ENCODE measurements at regions not wholly inside any gene's neighbourhood (a gene's known extent, or its start where the extent isn't known, plus 50 kb on each side); places are given as distances from the start of the nearest gene placed in this dataset.

GRCh38 chr5:6163913-6164312 lies 214.4 kb downstream of the MED10 start:
- peaks cover 7% of the 10 kb centered on the region; the same call in 1 of the 2 replicates for H3K4me1 ChIP-seq (ENCODE audit: control insufficient read depth, insufficient read depth, low read length)
- no peak overlapping the region for H3K4me3 ChIP-seq (ENCODE audit: low read depth, low read length)
- no peak overlapping the region for H3K9ac ChIP-seq (ENCODE audit: low read length)
- H3K36me3 ChIP-seq (ENCODE audit: control insufficient read depth, insufficient read depth, low read length): no peaks in the 10 kb centered on the region
- no peaks in the 10 kb centered on the region for H3K27me3 ChIP-seq (ENCODE audit: control insufficient read depth, insufficient read depth, low read length)
- no peak overlapping the region for H3K27ac ChIP-seq (ENCODE audit: low read depth, low read length)
- H3K9me3 ChIP-seq (ENCODE audit: control insufficient read depth, insufficient read depth, low read depth, low read length): no peaks in the 10 kb centered on the region

GRCh38 chr5:6162175-6162574 lies 216.2 kb downstream of the MED10 start:
- Histone ChIP-seq H3K4me3 (ENCODE audit: low read depth, low read length) (no peak overlapping the region), H3K27me3 (ENCODE audit: control insufficient read depth, insufficient read depth, low read length) (no peaks in the 10 kb centered on the region), H3K9me3 (ENCODE audit: control insufficient read depth, insufficient read depth, low read depth, low read length) (no peaks in the 10 kb centered on the region), H3K9ac (ENCODE audit: low read length) (no peak overlapping the region), H3K36me3 (ENCODE audit: control insufficient read depth, insufficient read depth, low read length) (no peaks in the 10 kb centered on the region), H3K27ac (ENCODE audit: low read depth, low read length) (no peak overlapping the region), H3K4me1 (ENCODE audit: control insufficient read depth, insufficient read depth, low read length) (peaks cover 7% of the 10 kb centered on the region; the same call in 1 of the 2 replicates)

- Histone ChIP-seq H3K27ac (ENCODE audit: low read depth, low read length) (no peak overlapping the region), H3K9me3 (ENCODE audit: control insufficient read depth, insufficient read depth, low read depth, low read length) (no peaks in the 10 kb centered on the region), H3K36me3 (ENCODE audit: control insufficient read depth, insufficient read depth, low read length) (no peaks in the 10 kb centered on the region), H3K4me1 (ENCODE audit: control insufficient read depth, insufficient read depth, low read length) (peaks cover 7% of the 10 kb centered on the region; the same call in 1 of the 2 replicates), H3K4me3 (ENCODE audit: low read depth, low read length) (no peak overlapping the region), H3K27me3 (ENCODE audit: control insufficient read depth, insufficient read depth, low read length) (no peaks in the 10 kb centered on the region), H3K9ac (ENCODE audit: low read length) (no peak overlapping the region)
These were observed 217.1 kb downstream of the MED10 start for GRCh38 chr5:6161257-6161656.

- Histone ChIP-seq H3K9ac (ENCODE audit: low read length) (no peak overlapping the region), H3K4me1 (ENCODE audit: control insufficient read depth, insufficient read depth, low read length) (peaks cover 7% of the 10 kb centered on the region; the same call in 1 of the 2 replicates), H3K36me3 (ENCODE audit: control insufficient read depth, insufficient read depth, low read length) (no peaks in the 10 kb centered on the region), H3K27me3 (ENCODE audit: control insufficient read depth, insufficient read depth, low read length) (no peaks in the 10 kb centered on the region), H3K27ac (ENCODE audit: low read depth, low read length) (no peak overlapping the region), H3K4me3 (ENCODE audit: low read depth, low read length) (no peak overlapping the region), H3K9me3 (ENCODE audit: control insufficient read depth, insufficient read depth, low read depth, low read length) (no peaks in the 10 kb centered on the region)
These were observed 218.4 kb downstream of the MED10 start for GRCh38 chr5:6159832-6160430.

- peaks cover 7% of the 10 kb centered on the region; the same call in 1 of the 2 replicates for H3K4me1 ChIP-seq (ENCODE audit: control insufficient read depth, insufficient read depth, low read length)
- no peaks in the 10 kb centered on the region for H3K9me3 ChIP-seq (ENCODE audit: control insufficient read depth, insufficient read depth, low read depth, low read length)
- no peaks in the 10 kb centered on the region for H3K36me3 ChIP-seq (ENCODE audit: control insufficient read depth, insufficient read depth, low read length)
- H3K9ac ChIP-seq (ENCODE audit: low read length): no peak overlapping the region
- no peaks in the 10 kb centered on the region for H3K27me3 ChIP-seq (ENCODE audit: control insufficient read depth, insufficient read depth, low read length)
- no peak overlapping the region for H3K4me3 ChIP-seq (ENCODE audit: low read depth, low read length)
- no peak overlapping the region for H3K27ac ChIP-seq (ENCODE audit: low read depth, low read length)
These were observed 219.1 kb downstream of the MED10 start for GRCh38 chr5:6158974-6159831.

GRCh38 chr5:6154216-6154615 lies 224.1 kb downstream of the MED10 start:
- Histone ChIP-seq H3K9ac (ENCODE audit: low read length) (no peak overlapping the region), H3K27ac (ENCODE audit: low read depth, low read length) (no peak overlapping the region), H3K4me3 (ENCODE audit: low read depth, low read length) (no peak overlapping the region), H3K27me3 (ENCODE audit: control insufficient read depth, insufficient read depth, low read length) (no peaks in the 10 kb centered on the region), H3K4me1 (ENCODE audit: control insufficient read depth, insufficient read depth, low read length) (no peaks in the 10 kb centered on the region), H3K9me3 (ENCODE audit: control insufficient read depth, insufficient read depth, low read depth, low read length) (no peaks in the 10 kb centered on the region), H3K36me3 (ENCODE audit: control insufficient read depth, insufficient read depth, low read length) (no peaks in the 10 kb centered on the region)

GRCh38 chr5:6146271-6146670 lies 232.1 kb downstream of the MED10 start:
- Histone ChIP-seq H3K27me3 (ENCODE audit: control insufficient read depth, insufficient read depth, low read length) (no peaks in the 10 kb centered on the region), H3K9me3 (ENCODE audit: control insufficient read depth, insufficient read depth, low read depth, low read length) (no peaks in the 10 kb centered on the region), H3K36me3 (ENCODE audit: control insufficient read depth, insufficient read depth, low read length) (no peaks in the 10 kb centered on the region), H3K9ac (ENCODE audit: low read length) (no peak overlapping the region), H3K4me3 (ENCODE audit: low read depth, low read length) (no peak overlapping the region), H3K27ac (ENCODE audit: low read depth, low read length) (no peak overlapping the region), H3K4me1 (ENCODE audit: control insufficient read depth, insufficient read depth, low read length) (no peaks in the 10 kb centered on the region)

- no peaks in the 10 kb centered on the region for H3K9me3 ChIP-seq (ENCODE audit: control insufficient read depth, insufficient read depth, low read depth, low read length)
These were observed 232.6 kb downstream of the MED10 start for GRCh38 chr5:6145616-6146237.

GRCh38 chr5:6143523-6143922 lies 234.8 kb downstream of the MED10 start:
- no peaks in the 10 kb centered on the region for H3K36me3 ChIP-seq (ENCODE audit: control insufficient read depth, insufficient read depth, low read length)
- H3K4me3 ChIP-seq (ENCODE audit: low read depth, low read length): no peak overlapping the region
- no peaks in the 10 kb centered on the region for H3K27me3 ChIP-seq (ENCODE audit: control insufficient read depth, insufficient read depth, low read length)
- H3K9ac ChIP-seq (ENCODE audit: low read length): no peak overlapping the region
- no peaks in the 10 kb centered on the region for H3K9me3 ChIP-seq (ENCODE audit: control insufficient read depth, insufficient read depth, low read depth, low read length)
- H3K27ac ChIP-seq (ENCODE audit: low read depth, low read length): no peak overlapping the region
- H3K4me1 ChIP-seq (ENCODE audit: control insufficient read depth, insufficient read depth, low read length): no peaks in the 10 kb centered on the region

More at GRCh38 chr5:6145616-6146237, 232.6 kb downstream of the MED10 start:
- Histone ChIP-seq H3K36me3 (ENCODE audit: control insufficient read depth, insufficient read depth, low read length) (no peaks in the 10 kb centered on the region), H3K27me3 (ENCODE audit: control insufficient read depth, insufficient read depth, low read length) (no peaks in the 10 kb centered on the region), H3K27ac (ENCODE audit: low read depth, low read length) (no peak overlapping the region), H3K9ac (ENCODE audit: low read length) (no peak overlapping the region), H3K4me1 (ENCODE audit: control insufficient read depth, insufficient read depth, low read length) (no peaks in the 10 kb centered on the region), H3K4me3 (ENCODE audit: low read depth, low read length) (no peak overlapping the region)

- Histone ChIP-seq H3K36me3 (ENCODE audit: control insufficient read depth, insufficient read depth, low read length) (no peaks in the 10 kb centered on the region), H3K27ac (ENCODE audit: low read depth, low read length) (no peak overlapping the region), H3K9me3 (ENCODE audit: control insufficient read depth, insufficient read depth, low read depth, low read length) (no peaks in the 10 kb centered on the region), H3K27me3 (ENCODE audit: control insufficient read depth, insufficient read depth, low read length) (no peaks in the 10 kb centered on the region), H3K4me3 (ENCODE audit: low read depth, low read length) (no peak overlapping the region), H3K9ac (ENCODE audit: low read length) (no peak overlapping the region), H3K4me1 (ENCODE audit: control insufficient read depth, insufficient read depth, low read length) (no peaks in the 10 kb centered on the region)
These were observed 236.0 kb downstream of the MED10 start for GRCh38 chr5:6142353-6142752.

- no peaks in the 10 kb centered on the region for H3K36me3 ChIP-seq (ENCODE audit: control insufficient read depth, insufficient read depth, low read length)
- no peak overlapping the region for H3K27ac ChIP-seq (ENCODE audit: low read depth, low read length)
- no peaks in the 10 kb centered on the region for H3K4me1 ChIP-seq (ENCODE audit: control insufficient read depth, insufficient read depth, low read length)
- H3K27me3 ChIP-seq (ENCODE audit: control insufficient read depth, insufficient read depth, low read length): no peaks in the 10 kb centered on the region
- H3K9me3 ChIP-seq (ENCODE audit: control insufficient read depth, insufficient read depth, low read depth, low read length): no peaks in the 10 kb centered on the region
- H3K9ac ChIP-seq (ENCODE audit: low read length): no peak overlapping the region
- no peak overlapping the region for H3K4me3 ChIP-seq (ENCODE audit: low read depth, low read length)
These were observed 238.1 kb downstream of the MED10 start for GRCh38 chr5:6140219-6140618.
